HepG2 (cell line): ENCODE measurements at regions not wholly inside any gene's neighbourhood (a gene's known extent, or its start where the extent isn't known, plus 50 kb on each side); places are given as distances from the start of the nearest gene placed in this dataset.

Source experiments
- ATAC-seq: fragments of 200-7000 bp; cut with Tn5 transposase; 3 replicates; pipeline ENCODE4 v1.9.1; 2020; ENCODE audit warnings: mild to moderate bottlenecking, moderate library complexity
- BruUV-seq: library from RNA; stranded (reverse); fragments of 400-500 nt; replicated peaks from 2 replicates; lab custom pipeline; 2021; lab: Mats Ljungman, UMichigan
- CTCF ChIA-PET: fragments of 300-600 bp; formaldehyde crosslinking; extraction: SDS; loops from one replicate; lab custom pipeline; 2021; ENCODE audit warnings: low total read pairs, inconsistent platforms, low intra/inter-chr PET ratio; lab: Yijun Ruan, JAX
- POLR2A ChIA-PET: fragments of 350-600 bp; sonication (Branson Sonifier 250); formaldehyde crosslinking; loops from one replicate; lab custom pipeline; 2020; ENCODE audit warnings: antibody characterized with exemption, inconsistent platforms; lab: Yijun Ruan, JAX
- DNase-seq: peaks from one replicate; pipeline ENCODE4 v3.0.0-alpha.2; 2015; ENCODE audit warnings: low spot score
- FAIRE-seq: peaks from 3 replicates; lab custom pipeline; 2011; peaks lifted over from hg19 to GRCh38; lab: Jason Lieb, UNC
- H2AFZ ChIP-seq: one replicate; pipeline ENCODE4 v1.6.1; 2011; ENCODE audit warnings: low read length, inconsistent platforms
- H3K27ac ChIP-seq: fragments of 300-600 bp; 3 replicates; pipeline ENCODE4 v1.8.0; 2011; ENCODE audit warnings: mixed run types, mild to moderate bottlenecking, mixed read lengths, low read length, inconsistent platforms; ENCODE audit not compliant: insufficient read depth; ENCODE audit errors: extremely low read length
- H3K27me3 ChIP-seq, 2 experiments: fragments of 200-600 bp in 1 of 2; 2 replicates in 1 of 2; 3 replicates in 1 of 2; pipeline versions ENCODE4 v1.6.0 to v1.8.0; 2011; ENCODE audit warnings: low read length in 2 of 2, mild to moderate bottlenecking in 2 of 2, moderate library complexity in 2 of 2, inconsistent platforms in 1 of 2; ENCODE audit not compliant: insufficient read depth in 2 of 2, control insufficient read depth in 1 of 2
- H3K36me3 ChIP-seq, 2 experiments: fragments of 200-600 bp in 1 of 2; replicated peaks in 1 of 2; 2 replicates in 1 of 2; 3 replicates in 1 of 2; pipeline versions ENCODE4 v1.5.1 to v1.8.0; 2011; ENCODE audit warnings: low read length in 2 of 2, inconsistent platforms in 1 of 2; ENCODE audit not compliant: insufficient read depth in 2 of 2, control insufficient read depth in 1 of 2
- H3K4me1 ChIP-seq: 2 replicates; pipeline ENCODE4 v1.5.1; 2012; ENCODE audit warnings: low read length, inconsistent platforms; ENCODE audit not compliant: insufficient read depth
- H3K4me2 ChIP-seq: 2 replicates; pipeline ENCODE4 v1.6.0; 2011; ENCODE audit warnings: low read depth, low read length, inconsistent platforms
- H3K4me3 ChIP-seq, 3 experiments: fragments of 200-600 bp in 1 of 3; sonication (generic), shearing (Covaris generic) in 1 of 3; replicated peaks in 1 of 3; 2 replicates each; pipeline ENCODE4 v1.5.1; 2011 to 2016; ENCODE audit warnings: low read length in 3 of 3, inconsistent platforms in 2 of 3, low read depth in 2 of 3, mild to moderate bottlenecking in 2 of 3, control low read depth in 1 of 3, mixed read lengths in 1 of 3; ENCODE audit not compliant: insufficient read depth in 1 of 3
- H3K79me2 ChIP-seq: one replicate; pipeline ENCODE4 v1.6.1; 2011; ENCODE audit warnings: low read length, inconsistent platforms; ENCODE audit not compliant: insufficient read depth
- H3K9ac ChIP-seq: 2 replicates; pipeline ENCODE4 v1.6.0; 2011; ENCODE audit warnings: mild to moderate bottlenecking, low read depth, low read length, inconsistent platforms; ENCODE audit not compliant: insufficient read depth
- H3K9me3 ChIP-seq: 2 replicates; pipeline ENCODE4 v1.5.1; 2012; ENCODE audit warnings: mild to moderate bottlenecking, low read length
- H4K20me1 ChIP-seq: 2 replicates; pipeline ENCODE4 v1.6.0; 2011; ENCODE audit warnings: inconsistent platforms, mild to moderate bottlenecking, low read length, moderate library complexity; ENCODE audit not compliant: insufficient read depth
- ADNP ChIP-seq: sonication (generic); formaldehyde crosslinking; IDR thresholded peaks from 2 replicates; pipeline ENCODE4 v1.4.0; 2020; ENCODE audit warnings: missing genetic modification reagents
- CAMTA2 ChIP-seq: sonication (generic); formaldehyde crosslinking; IDR thresholded peaks from 2 replicates; pipeline ENCODE4 v1.4.0; 2020; ENCODE audit warnings: mild to moderate bottlenecking, missing genetic modification reagents, borderline replicate concordance
- EED ChIP-seq: sonication (generic); formaldehyde crosslinking; IDR thresholded peaks from 2 replicates; pipeline ENCODE4 v1.5.0; 2020; ENCODE audit warnings: mild to moderate bottlenecking, missing genetic modification reagents
- GPBP1L1 ChIP-seq: sonication (generic); formaldehyde crosslinking; IDR thresholded peaks from 2 replicates; pipeline ENCODE4 v1.5.0; 2020; ENCODE audit warnings: mild to moderate bottlenecking, missing genetic modification reagents
- HOXA5 ChIP-seq: sonication (generic); formaldehyde crosslinking; IDR thresholded peaks from 2 replicates; pipeline ENCODE4 v1.4.0; 2020; ENCODE audit warnings: missing genetic modification reagents
- MEIS2 ChIP-seq: sonication (generic); formaldehyde crosslinking; IDR thresholded peaks from 2 replicates; pipeline ENCODE4 v1.9.0; 2021; ENCODE audit warnings: mild to moderate bottlenecking, missing genetic modification reagents
- MIER2 ChIP-seq: IDR thresholded peaks from 2 replicates; pipeline ENCODE4 v1.6.1; 2016; ENCODE audit warnings: missing biosample characterization, missing genetic modification reagents
- NFKBIZ ChIP-seq: IDR thresholded peaks from 2 replicates; pipeline ENCODE4 v1.6.1; 2018; ENCODE audit warnings: missing genetic modification reagents, missing compliant biosample characterization
- ONECUT2 ChIP-seq: sonication (generic); formaldehyde crosslinking; IDR thresholded peaks from 2 replicates; pipeline ENCODE4 v1.4.0; 2020; ENCODE audit warnings: missing genetic modification reagents
- PAWR ChIP-seq: sonication (generic); formaldehyde crosslinking; IDR thresholded peaks from 2 replicates; pipeline ENCODE4 v1.4.0; 2020; ENCODE audit warnings: missing genetic modification reagents, mild to moderate bottlenecking, borderline replicate concordance
- ZBTB10 ChIP-seq: sonication (generic); formaldehyde crosslinking; IDR thresholded peaks from 2 replicates; pipeline ENCODE4 v1.4.0; 2020; ENCODE audit warnings: missing genetic modification reagents, borderline replicate concordance
- ZNF331 ChIP-seq: sonication (generic); formaldehyde crosslinking; IDR thresholded peaks from 2 replicates; pipeline ENCODE4 v1.4.0; 2020; ENCODE audit warnings: missing genetic modification reagents
- ZNF333 ChIP-seq: sonication (generic); formaldehyde crosslinking; IDR thresholded peaks from 2 replicates; pipeline ENCODE4 v1.4.0; 2020; ENCODE audit warnings: mild to moderate bottlenecking, missing genetic modification reagents, borderline replicate concordance
- ZNF460 ChIP-seq: sonication (generic); formaldehyde crosslinking; IDR thresholded peaks from 2 replicates; pipeline ENCODE4 v1.5.1; 2020; ENCODE audit warnings: missing genetic modification reagents, mild to moderate bottlenecking, borderline replicate concordance
- ZNF879 ChIP-seq: sonication (generic); formaldehyde crosslinking; IDR thresholded peaks from 2 replicates; pipeline ENCODE4 v1.8.1; 2023; ENCODE audit warnings: missing genetic modification reagents
- WGBS: methylation state at CpG from one replicate; pipeline ENCODE4 v1.1.6; 2017; ENCODE audit warnings: low lambda C conversion rate; 5-methylcytosine and 5-hydroxymethylcytosine counted together
- in situ Hi-C: cut with HindIII; loops from 2 replicates; pipeline ENCODE4 v1.10.0; 2017; ENCODE audit warnings: low pct_unique_long_range_greater_than_20kb; ENCODE audit not compliant: extremely low pct_ligation_motif_present
- intact Hi-C: fragments of 100-400 bp; cut with micrococcal nuclease; formaldehyde crosslinking; loops from one replicate; pipeline ENCODE4 v1.10.0; 2022; ENCODE audit not compliant: unreplicated experiment

GRCh38 chr9:73239570-73240265 is 88.1 kb downstream of the ANXA1 start:
- DNase-seq (no peak), FAIRE-seq (no peak), ATAC-seq (no peak)
- no peaks in the 10 kb centered on the region for H3K36me3 ChIP-seq
- 0% methylated on average over 2 of the region's 2 CpGs for WGBS
- intact Hi-C loops: no loop called here
- H3K4me1 ChIP-seq: no peaks in the 10 kb centered on the region
- no peaks in the 10 kb centered on the region for H3K27me3 ChIP-seq
- TF ChIP-seq ZBTB10 (no peak), CAMTA2 (CRISPR knock-in tag) (no peak), EED (no peak), ADNP (CRISPR knock-in tag) (no peak), MIER2 (no peak), MEIS2 (CRISPR knock-in tag) (no peak), ZNF460 (CRISPR knock-in tag) (no peak), ZNF879 (no peak), NFKBIZ (CRISPR knock-in tag) (no peak), ONECUT2 (CRISPR knock-in tag) (no peak), HOXA5 (no peak), ZNF333 (CRISPR knock-in tag) (no peak), ZNF331 (CRISPR knock-in tag) (no peak), PAWR (CRISPR knock-in tag) (no peak), GPBP1L1 (no peak)
- in situ Hi-C loops: no loop called here
- no peaks in the 10 kb centered on the region for H3K9me3 ChIP-seq
- H3K4me3 ChIP-seq: no peak overlapping the region
- no TSS peak for BruUV-seq
- H4K20me1 ChIP-seq: no peaks in the 10 kb centered on the region
- ChIA-PET POLR2A (no interaction called here), CTCF (no interaction called here)
- H3K9ac ChIP-seq: no peak overlapping the region
- H2AFZ ChIP-seq: no peak overlapping the region
- H3K4me2 ChIP-seq: no peak overlapping the region
- H3K79me2 ChIP-seq: no peaks in the 10 kb centered on the region
- no peak overlapping the region for H3K27ac ChIP-seq
